ENCODE measurements at regions not wholly inside any gene's neighbourhood (a gene's known extent, or its start where the extent isn't known, plus 50 kb on each side); places are given as distances from the start of the nearest gene placed in this dataset.
"Not testable (repeated sequence)": the region's sequence is repeated elsewhere in the genome, so short reads cannot be mapped to it uniquely, and the experiment has no call there.

DNA sequence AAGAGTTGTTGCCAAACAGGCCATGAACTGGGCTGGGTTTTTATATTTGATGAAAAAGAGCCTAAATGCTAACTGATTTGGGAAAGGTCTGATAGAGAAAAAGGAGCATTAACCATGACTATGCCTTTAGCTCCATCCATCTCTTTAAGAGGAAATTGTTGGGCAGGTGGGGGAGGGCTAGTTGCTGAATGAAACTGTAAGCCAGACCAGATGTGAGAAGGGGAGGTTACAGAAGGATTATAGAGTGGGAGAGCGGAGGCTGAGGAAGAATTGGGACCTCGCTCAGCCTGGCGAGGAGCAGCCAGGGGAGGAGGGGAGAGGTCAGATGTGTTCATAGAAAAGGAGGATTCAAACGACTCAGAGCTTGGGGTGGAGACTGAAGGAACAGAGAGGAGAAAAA lies 74.9 kb upstream of the OTUD4 start:
- in situ Hi-C loops (cut with HindIII; ENCODE audit: low sequenced_read_pairs), result not testable (repeated sequence)

DNA sequence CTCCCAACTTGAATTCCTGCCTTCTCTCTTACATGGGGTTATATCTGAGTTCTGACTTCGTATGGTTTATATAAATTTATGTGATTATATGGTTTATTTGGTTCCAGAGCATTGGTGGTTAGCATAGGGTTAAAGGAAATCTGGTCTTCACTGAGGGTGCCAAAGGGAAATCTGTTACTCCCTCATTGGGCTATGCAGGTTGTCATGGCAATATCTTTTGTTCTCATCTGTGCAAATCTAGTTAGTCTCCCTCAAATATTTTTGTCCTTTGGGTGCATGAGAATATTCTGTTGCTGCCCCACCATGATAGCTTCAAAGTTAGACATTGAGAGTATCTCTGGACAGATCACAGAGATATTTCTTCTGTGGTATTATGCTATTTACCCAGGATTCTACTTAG lies 71.8 kb upstream of the OTUD4 start:
- in situ Hi-C loops (cut with HindIII; ENCODE audit: low sequenced_read_pairs), result no loop called here

DNA sequence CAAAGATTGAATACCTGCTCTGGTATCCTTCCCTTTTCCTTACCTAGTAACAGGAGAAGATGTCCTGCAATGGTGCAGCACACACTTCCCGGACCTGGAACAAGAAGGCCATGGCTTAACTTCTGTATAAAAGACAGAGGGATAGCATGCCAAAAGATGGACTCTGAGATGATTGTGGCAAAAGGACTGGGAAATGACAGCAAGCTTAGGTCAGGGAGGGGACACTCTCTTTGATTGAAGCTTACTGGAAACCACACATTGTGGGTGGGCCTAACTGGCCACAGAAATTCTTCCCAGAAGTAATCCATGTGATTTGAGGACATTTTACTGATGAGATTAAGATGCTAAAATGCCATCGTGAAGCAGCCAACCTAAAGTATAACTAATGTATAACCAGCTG lies 71.0 kb upstream of the OTUD4 start:
- in situ Hi-C loops (cut with HindIII; ENCODE audit: low sequenced_read_pairs), result no loop called here

DNA sequence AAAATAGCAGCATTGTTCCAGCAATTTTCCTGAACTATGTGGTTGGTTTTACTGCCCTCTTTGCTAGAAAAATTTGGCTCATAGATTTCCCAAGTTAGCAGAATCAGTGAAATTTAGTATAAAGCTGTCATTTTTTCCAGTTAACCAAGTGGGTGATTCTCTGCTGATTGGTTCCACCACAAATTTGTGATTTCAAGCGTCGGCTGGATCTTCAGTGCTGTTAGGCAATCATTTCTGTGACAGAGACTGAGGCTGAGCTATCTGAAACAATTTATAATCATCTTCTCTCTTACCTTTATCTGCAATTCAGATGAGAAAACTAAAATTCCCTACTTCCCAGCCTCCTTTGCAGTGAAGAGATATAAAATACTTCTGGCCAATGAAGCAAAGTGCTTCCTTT lies 68.6 kb upstream of the OTUD4 start:
- in situ Hi-C loops (cut with HindIII; ENCODE audit: low sequenced_read_pairs), result loop anchor here (25.0 kb wide), 1 partner anchor 363 kb away; the partner anchor contains the start of gene MMAA

DNA sequence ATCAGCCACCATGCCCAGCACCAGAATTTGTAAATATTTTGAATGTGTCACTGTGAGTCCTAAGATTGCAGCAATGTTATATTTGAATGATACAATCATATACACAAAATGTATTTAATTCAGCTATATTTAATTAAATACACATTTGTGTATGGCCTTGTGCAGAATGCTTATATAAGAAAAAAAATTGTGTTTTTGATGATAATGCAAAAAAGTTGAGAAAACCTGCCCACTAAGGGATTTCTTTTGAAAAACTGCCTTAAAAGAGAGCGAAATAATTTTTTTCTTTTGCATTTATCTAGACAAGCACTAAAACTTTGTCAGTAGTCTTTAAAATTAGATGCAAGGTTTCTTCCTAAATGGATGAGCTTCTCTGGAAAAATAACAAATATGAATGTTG lies 68.1 kb upstream of the OTUD4 start:
- in situ Hi-C loops (cut with HindIII; ENCODE audit: low sequenced_read_pairs), result loop anchor here (25.0 kb wide), 1 partner anchor 364 kb away; the partner anchor contains the start of gene MMAA

- in situ Hi-C loops (cut with HindIII; ENCODE audit: low sequenced_read_pairs), result loop anchor here (25.0 kb wide), 1 partner anchor 378 kb away; the partner anchor contains the start of gene MMAA
Observed at GRCh38 chr4:145234091-145234706, 53.8 kb upstream of the OTUD4 start.

DNA sequence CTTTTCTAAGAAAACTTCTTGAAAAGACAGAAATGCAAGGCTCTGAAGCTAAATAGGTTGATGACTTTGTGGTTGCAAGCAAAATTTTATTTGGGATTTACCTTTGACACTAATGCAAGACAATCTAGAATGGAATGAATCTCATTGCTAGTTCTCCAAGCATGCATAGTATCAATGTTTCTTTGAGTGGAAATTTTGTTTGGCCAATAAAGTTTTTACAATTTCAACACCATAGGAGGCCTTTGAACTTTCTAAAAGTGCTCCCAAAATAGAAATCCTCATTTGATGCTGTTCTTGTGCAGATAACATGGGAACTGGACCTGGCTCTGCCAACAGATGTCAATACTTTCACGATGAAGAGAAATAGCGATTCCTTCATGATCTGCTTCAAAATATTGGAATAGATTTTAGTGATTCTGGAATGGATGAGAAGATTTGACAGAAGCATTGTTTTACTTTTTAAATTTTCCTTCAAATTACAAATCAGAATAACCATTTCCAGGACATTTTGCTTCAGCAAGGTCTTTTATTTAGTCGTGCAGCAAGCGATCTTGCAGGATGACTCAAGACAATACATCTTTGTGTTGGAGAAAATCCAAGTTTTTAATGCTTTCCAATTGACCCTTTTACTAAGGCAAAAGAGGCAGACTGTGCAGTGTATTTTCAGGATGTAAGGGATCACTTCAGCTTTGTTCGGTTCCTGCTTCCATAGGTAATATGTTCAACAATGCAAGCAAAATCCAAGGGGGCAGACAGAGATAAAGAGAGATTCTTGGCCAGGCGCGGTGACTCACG lies 51.7 kb upstream of the OTUD4 start:
- in situ Hi-C loops (cut with HindIII; ENCODE audit: low sequenced_read_pairs), result loop anchor here (25.0 kb wide), 1 partner anchor 380 kb away; the partner anchor contains the start of gene MMAA

DNA sequence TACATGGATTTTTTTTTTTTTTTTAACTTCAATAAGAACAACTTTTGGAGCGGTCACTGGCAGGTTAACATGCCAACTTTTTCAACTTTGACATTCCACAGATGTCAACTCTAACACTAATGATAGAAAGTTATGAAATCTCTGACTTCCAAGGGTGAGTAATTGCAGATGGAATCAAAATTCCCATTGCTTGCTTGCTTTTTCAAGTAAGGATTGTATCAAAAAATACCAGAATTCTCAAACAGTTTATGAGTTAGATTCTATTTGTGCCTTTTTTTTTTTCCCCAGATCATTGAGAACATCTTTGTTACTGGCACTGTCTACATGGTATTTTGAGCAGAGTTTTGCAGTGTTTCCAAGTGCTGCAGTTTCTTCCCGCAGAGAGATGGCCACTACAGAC lies 50.3 kb upstream of the OTUD4 start:
- in situ Hi-C loops (cut with HindIII; ENCODE audit: low sequenced_read_pairs), result loop anchor here (25.0 kb wide), 1 partner anchor 382 kb away; the partner anchor contains the start of gene MMAA
